NCI-H774 (cell line): ENCODE measurements at regions not wholly inside any gene's neighbourhood (a gene's known extent, or its start where the extent isn't known, plus 50 kb on each side); places are given as distances from the start of the nearest gene placed in this dataset.

Experiments
- DNase-seq: peaks from one replicate; lab custom pipeline; 2025; lab: John Stamatoyannopoulos, UW

GRCh38 chrX:80312448-80312847 is 107.8 kb upstream of the TENT5D start:
- DNase-seq, result no peak

DNA sequence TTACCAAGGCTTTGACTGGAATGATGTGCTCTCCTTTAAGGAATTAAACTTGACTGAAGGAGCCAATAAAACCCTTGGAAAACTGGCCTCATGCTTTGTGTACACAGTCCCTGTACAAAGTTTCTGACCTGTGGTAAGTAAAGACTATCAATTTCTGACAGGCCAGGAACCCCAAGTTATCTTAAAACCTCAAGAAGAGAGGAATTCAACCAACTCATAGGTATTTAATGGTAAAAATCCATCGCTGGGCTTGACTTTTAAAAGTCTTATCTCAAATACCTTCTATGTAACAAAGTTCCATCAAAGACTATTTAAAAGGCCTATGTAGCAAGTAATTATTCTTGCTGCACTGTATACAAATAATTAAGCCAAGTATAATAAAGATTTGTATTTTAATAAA is 103.7 kb upstream of the TENT5D start:
- no peak for DNase-seq

- DNase-seq, result no peak
Observed at GRCh38 chrX:80317646-80318045, 102.6 kb upstream of the TENT5D start.

DNA sequence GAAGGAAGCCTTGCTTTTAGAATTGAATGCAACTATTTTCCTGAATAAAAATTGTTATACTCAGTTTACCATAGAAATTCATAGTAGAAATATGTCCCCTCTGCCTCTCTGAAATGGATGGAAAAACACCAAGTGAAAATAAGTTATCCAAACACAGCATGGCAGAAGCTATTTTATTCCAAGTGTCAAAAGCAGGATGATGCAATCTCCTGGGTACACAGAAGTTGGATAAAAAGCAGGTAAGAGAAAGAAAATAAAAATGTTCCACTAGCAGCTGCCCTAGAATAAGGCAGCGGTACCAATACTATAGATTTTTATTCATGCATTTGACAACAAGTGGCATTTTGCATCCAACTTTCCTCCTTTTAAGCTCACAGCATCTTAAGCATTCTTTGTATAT is 89.0 kb upstream of the TENT5D start:
- DNase-seq, result no peak

- no peak for DNase-seq
Observed at GRCh38 chrX:80334583-80334982, 85.7 kb upstream of the TENT5D start.

DNA sequence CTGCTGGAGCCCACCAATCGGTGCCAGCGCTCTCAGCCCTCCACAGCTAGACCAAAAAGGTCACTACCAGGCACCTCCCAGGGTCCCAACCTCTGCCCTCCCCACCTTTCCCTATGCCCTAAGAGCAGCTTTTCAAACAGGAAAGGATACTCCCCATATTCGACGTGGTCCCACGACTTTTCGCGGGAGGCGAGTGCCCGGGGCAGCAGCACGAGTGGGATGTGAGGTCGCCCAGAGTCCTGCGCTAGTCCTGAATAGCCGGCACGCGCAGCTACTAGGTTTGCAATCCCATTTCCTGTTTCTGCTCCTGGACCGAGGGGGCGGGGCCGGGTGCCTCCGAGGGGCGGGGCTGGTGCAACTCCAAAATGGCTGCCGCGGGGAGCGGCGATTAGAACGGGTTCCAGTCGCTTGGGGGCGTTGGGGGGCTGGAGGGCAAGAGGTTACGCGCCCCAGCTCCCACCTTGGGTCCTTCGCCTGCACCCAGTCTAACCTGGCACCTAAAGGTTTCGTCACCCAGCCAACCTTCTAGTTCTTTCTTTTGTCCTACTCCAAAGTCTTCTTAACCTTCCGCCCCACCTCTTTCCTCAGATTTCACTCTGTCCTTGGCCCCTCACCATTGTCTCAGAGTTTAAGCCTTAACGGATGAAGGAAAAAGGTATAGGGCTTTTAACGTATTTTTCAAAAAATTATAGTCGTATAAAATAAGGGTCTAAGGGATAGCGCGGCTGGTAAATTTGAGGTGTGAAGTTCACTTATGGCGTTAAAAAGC is 85.0 kb upstream of the TENT5D start:
- DNase-seq, result peak; percentile 61

DNA sequence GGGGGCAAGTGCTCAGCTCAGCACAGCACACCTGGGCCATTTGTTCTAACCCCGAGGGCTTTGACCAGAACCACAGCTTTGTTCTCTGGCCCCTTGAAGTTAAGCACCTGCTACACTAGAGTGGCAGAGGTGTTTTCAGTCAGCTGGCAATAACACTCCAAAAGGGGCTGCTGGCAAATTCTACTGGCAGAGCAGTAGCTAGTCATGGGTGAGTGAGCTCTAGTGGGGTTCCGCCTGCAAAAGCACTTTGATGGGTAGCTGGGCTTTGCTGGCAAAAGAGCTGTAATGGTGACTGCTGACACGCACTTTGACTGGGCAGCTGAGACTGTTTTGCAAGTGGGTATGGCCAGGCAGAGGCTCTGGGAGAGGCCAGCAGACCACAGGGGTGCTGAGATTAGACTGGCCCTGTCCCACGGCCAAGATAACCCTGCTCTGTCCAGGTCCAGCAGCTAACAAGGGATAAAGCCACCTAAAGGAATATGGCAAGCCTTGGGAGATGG is 65.2 kb upstream of the TENT5D start:
- no peak for DNase-seq
